ENCODE measurements at regions not wholly inside any gene's neighbourhood (a gene's known extent, or its start where the extent isn't known, plus 50 kb on each side); places are given as distances from the start of the nearest gene placed in this dataset.

- Histone ChIP-seq H3K9me3 (ENCODE audit: low read length) (no peaks in the 10 kb centered on the region), H3K9me2 (ENCODE audit: insufficient read depth, low read length) (no peaks in the 10 kb centered on the region), H3K4me3 (ENCODE audit: low read length) (no peak overlapping the region), H3K4me2 (ENCODE audit: low read length) (no peak overlapping the region), H3K9ac (ENCODE audit: low read length) (no peak overlapping the region), H3K36me3 (ENCODE audit: insufficient read depth, low read length) (no peaks in the 10 kb centered on the region), H3F3A (ENCODE audit: insufficient read depth, low read length, poor library complexity, severe bottlenecking) (no peaks in the 10 kb centered on the region), H2AFZ (ENCODE audit: low read depth, low read length) (no peak overlapping the region), H4K20me1 (ENCODE audit: insufficient read depth) (no peaks in the 10 kb centered on the region), H3K27me3 (ENCODE audit: insufficient read depth, low read depth, low read length) (no peaks in the 10 kb centered on the region), H3K79me2 (replicated peaks; ENCODE audit: insufficient read depth, low read length) (no peaks in the 10 kb centered on the region), H3K27ac (ENCODE audit: low read length) (no peak overlapping the region)
- TF ChIP-seq RAD21 (conservative IDR thresholded peaks at IDR 0.05) (no peak), SMC3 (conservative IDR thresholded peaks at IDR 0.05; ENCODE audit: poor library complexity) (no peak)
These were observed 76.5 kb upstream of the APCDD1 start for GRCh38 chr18:10377956-10378355.

- Histone ChIP-seq H3K36me3 (ENCODE audit: insufficient read depth, low read length) (no peaks in the 10 kb centered on the region), H3K9me3 (ENCODE audit: low read length) (no peaks in the 10 kb centered on the region), H3K27ac (ENCODE audit: low read length) (no peak overlapping the region), H3F3A (ENCODE audit: insufficient read depth, low read length, poor library complexity, severe bottlenecking) (no peaks in the 10 kb centered on the region), H3K9me2 (ENCODE audit: insufficient read depth, low read length) (no peaks in the 10 kb centered on the region), H3K4me3 (ENCODE audit: low read length) (no peak overlapping the region), H2AFZ (ENCODE audit: low read depth, low read length) (no peak overlapping the region), H4K20me1 (ENCODE audit: insufficient read depth) (no peaks in the 10 kb centered on the region), H3K4me2 (ENCODE audit: low read length) (no peak overlapping the region), H3K9ac (ENCODE audit: low read length) (no peak overlapping the region), H3K27me3 (ENCODE audit: insufficient read depth, low read depth, low read length) (no peaks in the 10 kb centered on the region), H3K79me2 (replicated peaks; ENCODE audit: insufficient read depth, low read length) (no peaks in the 10 kb centered on the region)
- TF ChIP-seq MXI1 (conservative IDR thresholded peaks at IDR 0.05; ENCODE audit: poor library complexity, severe bottlenecking) (no peak), EZH2 (IDR thresholded peaks at IDR 0.05; ENCODE audit: borderline replicate concordance, insufficient read depth, low read length, poor library complexity, severe bottlenecking) (no peak), SMC3 (conservative IDR thresholded peaks at IDR 0.05; ENCODE audit: poor library complexity) (no peak), TAF1 (IDR thresholded peaks at IDR 0.05; ENCODE audit: low read depth) (no peak), EP300 (conservative IDR thresholded peaks at IDR 0.05; ENCODE audit: poor library complexity, severe bottlenecking) (no peak), POLR2AphosphoS5 (IDR thresholded peaks at IDR 0.05) (no peak), REST (IDR thresholded peaks at IDR 0.05; ENCODE audit: borderline replicate concordance) (no peak), CTCF (IDR thresholded peaks at IDR 0.05; ENCODE audit: poor library complexity, severe bottlenecking) (no peak), RAD21 (conservative IDR thresholded peaks at IDR 0.05) (no peak)
These were observed 75.6 kb upstream of the APCDD1 start for GRCh38 chr18:10378688-10379420.
